IPS-15b (cell line): ENCODE measurements at regions not wholly inside any gene's neighbourhood (a gene's known extent, or its start where the extent isn't known, plus 50 kb on each side); places are given as distances from the start of the nearest gene placed in this dataset.

ENCODE experiments used
- H3K27me3 ChIP-seq: one replicate; pipeline ENCODE4 v1.6.1; 2013; ENCODE audit warnings: low read length; ENCODE audit not compliant: control insufficient read depth, insufficient read depth
- H3K36me3 ChIP-seq: one replicate; pipeline ENCODE4 v1.6.1; 2013; ENCODE audit warnings: low read length; ENCODE audit not compliant: control insufficient read depth, insufficient read depth
- H3K4me1 ChIP-seq: one replicate; pipeline ENCODE4 v1.6.1; 2013; ENCODE audit warnings: mild to moderate bottlenecking, low read length; ENCODE audit not compliant: control insufficient read depth, insufficient read depth
- H3K4me3 ChIP-seq: one replicate; pipeline ENCODE4 v1.5.1; 2013; ENCODE audit warnings: low read depth, low read length
- H3K9ac ChIP-seq: one replicate; pipeline ENCODE4 v1.6.1; 2013; ENCODE audit warnings: low read depth, mild to moderate bottlenecking, low read length
- H3K9me3 ChIP-seq: one replicate; pipeline ENCODE4 v1.6.1; 2013; ENCODE audit warnings: mild to moderate bottlenecking, low read length; ENCODE audit not compliant: control insufficient read depth, insufficient read depth

DNA sequence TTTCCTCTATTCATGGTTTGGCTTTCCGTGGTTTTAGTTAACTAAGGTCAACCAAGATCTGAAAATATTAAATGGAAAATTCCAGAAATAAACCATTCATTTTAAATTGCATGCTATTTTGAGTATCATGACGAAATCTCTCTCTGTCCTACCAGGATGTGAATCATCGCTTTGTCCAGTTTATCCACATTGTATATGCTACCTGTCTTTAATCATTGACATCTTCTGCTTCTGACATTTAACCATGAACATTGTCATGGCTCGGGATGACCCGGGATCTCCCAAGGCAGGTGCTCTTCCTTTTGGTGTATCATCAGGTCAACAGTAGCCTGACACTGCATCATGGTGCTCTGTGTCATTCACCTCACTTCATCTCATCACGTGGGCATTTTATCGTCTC, 125.5 kb upstream of the HNRNPU start:
- Histone ChIP-seq H3K27me3 (no peaks in the 10 kb centered on the region), H3K4me3 (no peak overlapping the region), H3K4me1 (no peaks in the 10 kb centered on the region), H3K36me3 (no peaks in the 10 kb centered on the region), H3K9ac (no peak overlapping the region), H3K9me3 (no peaks in the 10 kb centered on the region)

DNA sequence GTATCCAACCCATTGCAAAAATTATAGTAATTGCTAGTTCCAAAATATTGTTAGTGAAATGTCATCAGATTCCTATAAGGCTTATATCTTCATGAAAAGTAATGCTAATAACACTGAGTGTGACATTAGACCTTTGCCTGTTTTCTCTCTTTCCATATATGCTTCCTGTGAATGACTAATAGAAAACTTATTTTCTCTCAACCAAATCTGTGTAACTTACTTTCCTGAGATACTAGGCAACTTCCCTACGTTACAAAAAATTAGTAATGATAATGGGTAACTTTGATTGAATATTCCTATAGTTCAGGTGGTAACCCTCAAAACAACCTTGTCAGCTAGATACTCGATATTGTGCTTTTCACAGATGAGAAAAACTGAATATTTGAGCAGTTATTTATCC, 124.2 kb upstream of the HNRNPU start:
- H3K9me3 ChIP-seq, result no peaks in the 10 kb centered on the region
- no peak overlapping the region for H3K9ac ChIP-seq
- no peaks in the 10 kb centered on the region for H3K4me1 ChIP-seq
- H3K27me3 ChIP-seq, result no peaks in the 10 kb centered on the region
- no peak overlapping the region for H3K4me3 ChIP-seq
- H3K36me3 ChIP-seq, result no peaks in the 10 kb centered on the region

DNA sequence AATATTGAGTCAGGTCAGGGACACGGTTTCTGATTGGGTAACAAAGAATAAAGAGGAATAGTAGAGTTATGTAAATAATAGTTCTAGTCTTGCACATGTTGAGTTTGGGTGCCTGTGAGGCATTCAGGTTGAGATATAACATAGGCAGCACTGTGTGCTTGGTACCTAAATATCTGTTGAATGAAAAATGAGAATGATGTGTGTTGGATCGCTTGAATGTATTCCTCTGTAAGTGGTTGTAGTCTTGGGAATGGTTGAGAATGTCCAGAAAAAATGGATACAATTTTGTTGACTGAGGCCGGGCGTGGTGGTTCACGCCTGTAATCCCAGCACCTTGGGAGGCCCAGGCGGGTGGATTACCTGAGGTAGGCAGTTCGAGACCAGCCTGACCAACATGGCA, 116.3 kb upstream of the HNRNPU start:
- Histone ChIP-seq H3K36me3 (no peaks in the 10 kb centered on the region), H3K4me1 (no peaks in the 10 kb centered on the region), H3K27me3 (no peaks in the 10 kb centered on the region), H3K9me3 (no peaks in the 10 kb centered on the region), H3K9ac (no peak overlapping the region), H3K4me3 (no peak overlapping the region)

DNA sequence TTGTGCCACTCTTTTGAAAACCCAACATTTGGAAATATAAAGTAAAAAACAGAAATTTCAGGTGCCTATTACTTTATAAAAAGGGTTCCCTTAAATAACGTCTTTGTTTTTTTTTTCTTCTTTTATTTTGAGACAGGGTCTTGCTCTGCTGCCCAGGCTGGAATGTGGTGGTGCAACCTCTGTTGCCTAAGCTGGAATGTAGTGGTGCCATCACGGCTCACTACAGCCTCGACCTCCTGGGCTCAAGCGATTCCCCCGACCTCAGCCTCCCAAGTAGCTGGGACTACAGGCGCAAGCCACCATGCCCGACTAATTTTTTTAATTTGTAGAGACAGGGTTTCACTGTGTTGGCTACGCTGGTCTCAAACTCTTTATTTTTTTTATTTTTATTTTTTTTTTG, 110.2 kb upstream of the HNRNPU start:
- H3K4me1 ChIP-seq, result peaks cover 3% of the 10 kb centered on the region
- no peaks in the 10 kb centered on the region for H3K9me3 ChIP-seq
- H3K9ac ChIP-seq, result no peak overlapping the region
- H3K4me3 ChIP-seq, result no peak overlapping the region
- H3K36me3 ChIP-seq, result no peaks in the 10 kb centered on the region
- H3K27me3 ChIP-seq, result no peaks in the 10 kb centered on the region

DNA sequence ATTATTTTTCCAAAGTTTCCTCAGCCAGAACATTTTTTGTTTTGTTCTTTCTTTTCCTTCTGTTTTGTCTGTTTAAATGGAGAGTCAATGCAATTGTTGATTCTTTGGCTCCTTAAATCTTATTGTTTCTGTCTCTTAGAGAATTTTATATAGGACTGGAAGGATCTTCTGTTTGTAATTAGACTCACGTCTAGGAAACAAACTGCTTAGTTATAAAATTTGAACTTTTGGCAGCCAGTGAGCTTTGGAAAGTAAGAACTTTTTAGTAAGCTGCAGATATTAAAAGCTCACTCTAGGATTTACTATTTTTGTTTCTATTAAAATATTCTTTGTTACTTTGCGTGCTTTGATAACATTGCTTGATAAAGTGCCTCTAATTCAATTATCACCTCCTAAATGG, 109.8 kb upstream of the HNRNPU start:
- Histone ChIP-seq H3K9ac (no peak overlapping the region), H3K4me1 (peaks cover 3% of the 10 kb centered on the region)

GRCh38 chr1:244971552-244972216, 107.3 kb upstream of the HNRNPU start:
- Histone ChIP-seq H3K9ac (peak overlapping the region; percentile 90), H3K4me3 (peak overlapping the region; percentile 67), H3K27me3 (no peaks in the 10 kb centered on the region), H3K4me1 (peaks cover 7% of the 10 kb centered on the region), H3K9me3 (no peaks in the 10 kb centered on the region), H3K36me3 (no peaks in the 10 kb centered on the region)

More for the DNA sequence above, 109.8 kb upstream of the HNRNPU start:
- H3K27me3 ChIP-seq, result no peaks in the 10 kb centered on the region
- no peaks in the 10 kb centered on the region for H3K36me3 ChIP-seq
- H3K9me3 ChIP-seq, result no peaks in the 10 kb centered on the region
- H3K4me3 ChIP-seq, result no peak overlapping the region

GRCh38 chr1:244970744-244971551, 106.6 kb upstream of the HNRNPU start:
- no peaks in the 10 kb centered on the region for H3K36me3 ChIP-seq
- no peaks in the 10 kb centered on the region for H3K27me3 ChIP-seq
- H3K9ac ChIP-seq, result peak overlapping the region; percentile 90
- peak overlapping the region; percentile 67 for H3K4me3 ChIP-seq
- peaks cover 7% of the 10 kb centered on the region for H3K4me1 ChIP-seq
- no peaks in the 10 kb centered on the region for H3K9me3 ChIP-seq

GRCh38 chr1:244970236-244970743, 105.9 kb upstream of the HNRNPU start:
- Histone ChIP-seq H3K36me3 (no peaks in the 10 kb centered on the region), H3K4me3 (peak overlapping the region; percentile 81), H3K4me1 (peaks cover 7% of the 10 kb centered on the region), H3K9ac (no peak overlapping the region), H3K27me3 (no peaks in the 10 kb centered on the region), H3K9me3 (no peaks in the 10 kb centered on the region)

DNA sequence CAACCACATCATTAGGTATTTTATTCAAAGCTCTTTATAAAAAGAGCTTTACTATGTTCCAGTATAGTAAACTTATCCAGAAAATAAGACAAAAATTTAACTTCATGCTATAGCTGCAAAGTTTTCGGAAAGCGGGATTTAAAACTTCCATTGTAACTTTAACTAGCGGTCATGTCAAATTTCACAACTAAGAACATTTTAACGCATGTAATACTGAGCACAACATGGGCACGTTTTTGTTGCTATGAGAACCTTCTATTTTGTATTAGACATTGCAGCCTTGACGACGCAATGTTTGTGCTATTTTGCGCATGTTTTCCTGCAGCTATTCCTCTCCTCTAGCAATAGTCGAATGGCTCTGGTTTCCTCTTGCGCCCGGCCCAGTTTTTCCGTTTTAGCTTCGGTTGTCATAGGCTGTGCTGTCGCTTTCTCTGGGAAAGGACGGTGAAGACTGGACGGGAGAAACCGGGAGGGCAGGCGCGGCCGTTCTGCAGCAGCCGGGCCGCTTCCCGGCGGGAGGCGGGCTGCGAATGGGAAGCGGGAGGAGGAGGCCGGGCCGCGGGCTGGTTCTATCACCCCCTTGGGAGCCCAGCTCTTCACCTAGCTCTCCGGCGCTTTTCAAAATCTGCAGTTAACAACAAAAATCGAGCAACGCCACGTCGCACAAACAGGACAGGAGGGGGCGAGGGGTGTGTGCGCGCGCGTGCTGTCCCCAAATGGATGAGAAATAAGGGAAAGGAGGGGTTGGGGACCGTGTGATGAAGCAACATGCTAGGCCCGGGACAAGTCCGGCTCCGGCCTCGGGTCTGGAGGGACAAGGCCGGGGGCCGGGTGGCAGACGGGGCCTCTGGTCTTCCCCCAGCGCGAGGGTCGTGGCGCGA, 105.3 kb upstream of the HNRNPU start:
- H3K9ac ChIP-seq, result peak overlapping the region; percentile 90
- no peaks in the 10 kb centered on the region for H3K9me3 ChIP-seq
- H3K4me3 ChIP-seq, result peak overlapping the region; percentile 81
- H3K27me3 ChIP-seq, result no peaks in the 10 kb centered on the region
- H3K36me3 ChIP-seq, result no peaks in the 10 kb centered on the region
- peaks cover 7% of the 10 kb centered on the region for H3K4me1 ChIP-seq

DNA sequence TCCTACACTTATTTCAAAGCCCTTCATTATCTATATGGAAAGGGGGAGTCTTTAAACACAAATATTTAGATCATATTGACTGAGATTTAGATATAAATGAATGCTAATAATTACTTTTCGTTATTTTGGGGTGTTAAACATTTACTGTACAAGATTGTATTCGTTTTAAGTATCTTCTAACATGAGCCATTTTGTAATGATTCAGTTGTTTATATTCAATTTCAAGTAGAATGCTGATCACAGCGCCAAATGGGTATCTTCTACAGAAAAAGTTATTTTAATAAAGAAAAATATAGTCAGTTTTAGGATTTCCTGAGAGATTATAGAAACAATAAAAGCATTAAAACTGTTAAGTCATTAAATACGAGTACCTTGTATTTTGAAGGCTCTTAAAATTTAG, 104.5 kb upstream of the HNRNPU start:
- Histone ChIP-seq H3K9ac (peak overlapping the region; percentile 90), H3K4me1 (peaks cover 7% of the 10 kb centered on the region), H3K4me3 (peak overlapping the region; percentile 81), H3K27me3 (no peaks in the 10 kb centered on the region), H3K9me3 (no peaks in the 10 kb centered on the region), H3K36me3 (no peaks in the 10 kb centered on the region)

- H3K36me3 ChIP-seq, result no peaks in the 10 kb centered on the region
- H3K27me3 ChIP-seq, result no peaks in the 10 kb centered on the region
- no peak overlapping the region for H3K9ac ChIP-seq
- no peak overlapping the region for H3K4me3 ChIP-seq
- no peaks in the 10 kb centered on the region for H3K9me3 ChIP-seq
- peaks cover 7% of the 10 kb centered on the region for H3K4me1 ChIP-seq
Measured at GRCh38 chr1:244968471-244968871, 104.1 kb upstream of the HNRNPU start.
